GM19438 (cell line): ENCODE measurements at regions not wholly inside any gene's neighbourhood (a gene's known extent, or its start where the extent isn't known, plus 50 kb on each side); places are given as distances from the start of the nearest gene placed in this dataset.

Source experiments
- ATAC-seq: cut with Tn5 transposase; IDR thresholded peaks from one replicate; pipeline ENCODE4 v1.9.1; 2021; ENCODE audit warnings: low read depth; ENCODE audit not compliant: unreplicated experiment

GRCh38 chr12:85720308-85721033 lies 115.7 kb downstream of the RASSF9 start:
- no peak for ATAC-seq

DNA sequence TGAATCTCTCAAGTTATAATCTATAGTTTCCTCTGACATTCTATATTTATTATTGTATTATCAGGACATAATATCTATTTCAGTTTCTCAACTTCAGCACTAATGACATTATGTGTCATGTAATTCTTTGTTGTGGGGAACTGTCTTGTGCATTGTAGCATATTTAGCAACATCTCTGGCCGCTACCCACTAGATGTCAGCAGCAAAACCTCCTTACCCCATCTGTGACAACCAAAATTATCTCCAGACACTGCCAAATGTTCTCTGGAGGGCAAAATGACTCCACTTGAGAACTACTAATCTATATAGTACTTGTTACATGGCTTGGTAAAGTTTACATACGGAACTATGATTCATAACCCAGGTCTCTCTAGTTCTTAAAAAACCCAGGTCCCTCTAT lies 110.2 kb downstream of the RASSF9 start:
- ATAC-seq = no peak

GRCh38 chr12:85733221-85733840 lies 102.9 kb downstream of the RASSF9 start:
- ATAC-seq = no peak

DNA sequence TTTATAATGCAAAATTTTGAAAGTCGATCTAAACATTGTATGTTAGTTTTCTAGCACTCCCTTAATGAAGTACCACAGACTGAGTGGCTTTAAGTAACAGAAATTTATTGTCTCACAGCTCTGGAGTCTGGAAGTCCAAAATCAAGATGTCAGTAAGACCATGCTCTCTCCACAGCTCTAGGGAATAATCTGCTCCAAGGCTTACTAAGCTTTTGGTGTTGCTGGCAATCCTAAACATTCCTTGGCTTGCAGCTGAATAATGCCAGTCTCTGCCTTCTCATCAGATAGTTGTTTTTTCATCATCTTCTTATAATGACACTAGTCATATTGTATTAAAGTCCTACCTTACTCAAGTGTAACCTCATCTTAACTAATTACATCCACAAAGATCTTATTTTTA lies 102.2 kb downstream of the RASSF9 start:
- ATAC-seq = no peak

GRCh38 chr12:85740186-85740585 lies 96.0 kb downstream of the RASSF9 start:
- no peak for ATAC-seq

GRCh38 chr12:85741046-85741445 lies 95.2 kb downstream of the RASSF9 start:
- no peak for ATAC-seq

DNA sequence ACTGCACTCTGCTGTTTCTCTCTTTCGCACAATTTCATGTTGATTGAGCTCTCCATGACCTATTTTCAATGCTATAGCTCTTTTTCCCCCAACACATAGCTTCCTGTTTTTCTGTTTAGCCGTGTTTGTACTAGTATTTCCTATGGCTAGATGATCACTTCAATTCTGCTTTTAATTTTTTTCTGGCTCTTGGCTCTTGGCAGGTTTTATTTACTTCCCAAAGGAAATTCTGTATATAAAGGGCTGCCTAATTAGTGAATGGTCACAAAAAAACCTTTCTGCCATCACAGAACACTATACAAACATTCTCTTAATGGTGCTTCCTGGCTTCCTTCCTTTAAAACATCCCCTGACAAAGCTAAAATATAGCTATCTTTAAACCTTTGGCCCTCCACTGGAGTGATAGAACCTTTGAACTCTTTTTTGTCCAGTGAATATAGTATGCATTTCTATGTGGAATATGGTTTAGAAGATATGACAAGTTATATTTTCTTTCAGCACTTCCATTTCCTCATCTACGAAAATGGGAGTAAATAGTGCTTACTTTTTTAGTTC lies 88.2 kb downstream of the RASSF9 start:
- no peak for ATAC-seq
